Peyer's patch (tissue), 4 donors: ENCODE measurements at regions not wholly inside any gene's neighbourhood (a gene's known extent, or its start where the extent isn't known, plus 50 kb on each side); places are given as distances from the start of the nearest gene placed in this dataset.

Source experiments
- CTCF ChIP-seq, 6 experiments: fragments of 450-650 bp in 4 of 6; fragments of 200-600 bp in 2 of 6; sonication (generic) in 1 of 6; IDR thresholded peaks; one replicate each; pipeline ENCODE4 v1.5.1; 2017 to 2019; ENCODE audit warnings: antibody characterized with exemption in 6 of 6, mild to moderate bottlenecking in 3 of 6, moderate library complexity in 1 of 6
- POLR2A ChIP-seq, 2 donors: fragments of 450-650 bp; IDR thresholded peaks; one replicate each; pipeline ENCODE4 v1.5.1; 2017; ENCODE audit warnings: antibody characterized with exemption in 2 of 2, mild to moderate bottlenecking in 2 of 2, moderate library complexity in 2 of 2

DNA sequence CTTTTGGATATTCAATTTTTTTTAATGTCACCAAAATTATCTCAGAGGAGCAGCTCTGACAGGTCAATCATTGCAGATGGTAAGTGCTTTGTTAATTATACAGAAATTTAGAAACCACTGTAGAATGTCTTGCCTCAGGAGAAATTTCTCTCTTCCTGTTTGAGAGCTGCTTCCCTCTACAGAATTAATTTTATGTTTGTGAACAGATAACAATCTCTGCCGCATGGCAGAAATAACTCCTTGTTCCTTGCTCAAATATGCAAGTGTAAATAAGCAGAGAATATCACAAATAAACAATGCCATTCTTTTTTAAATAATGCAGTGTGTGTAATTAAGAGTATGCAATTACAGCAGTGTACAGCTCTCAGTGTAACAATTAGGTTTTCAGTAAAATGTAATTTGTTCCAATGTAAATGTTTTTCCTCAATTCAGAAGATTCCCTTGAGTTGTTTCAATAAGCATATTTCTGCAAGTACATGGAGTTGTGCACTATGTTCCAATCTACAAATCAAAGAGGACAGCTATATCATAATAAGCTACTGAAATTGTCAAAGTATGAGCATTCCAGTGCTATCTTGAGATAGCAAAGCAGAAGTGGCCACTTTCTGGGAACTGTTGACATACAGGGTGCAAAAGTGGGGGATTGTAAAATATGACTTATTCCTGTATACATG lies 1012.8 kb downstream of the MAT2B start:
- TF ChIP-seq CTCF (IDR thresholded peaks at IDR 0.05) (no peak), POLR2A (IDR thresholded peaks at IDR 0.05) (no peak)
